Breast epithelium (tissue), 3 donors: ENCODE measurements at regions not wholly inside any gene's neighbourhood (a gene's known extent, or its start where the extent isn't known, plus 50 kb on each side); places are given as distances from the start of the nearest gene placed in this dataset.

ENCODE experiments used
- CTCF ChIP-seq, 3 donors: fragments of 450-650 bp; IDR thresholded peaks; one replicate each; pipeline ENCODE4 v1.5.1; 2016 to 2017; ENCODE audit warnings: antibody characterized with exemption in 3 of 3, mild to moderate bottlenecking in 3 of 3, moderate library complexity in 3 of 3
- POLR2A ChIP-seq: fragments of 450-650 bp; IDR thresholded peaks from one replicate; pipeline ENCODE4 v1.6.1; 2016; ENCODE audit warnings: antibody characterized with exemption, mild to moderate bottlenecking, moderate library complexity

GRCh38 chr6:98759459-98759858, 74.9 kb upstream of the POU3F2 start:
- no peak for TF ChIP-seq CTCF (IDR thresholded peaks at IDR 0.05)
- TF ChIP-seq POLR2A = no peak
